Stomach (tissue), 4 donors: ENCODE measurements at regions not wholly inside any gene's neighbourhood (a gene's known extent, or its start where the extent isn't known, plus 50 kb on each side); places are given as distances from the start of the nearest gene placed in this dataset.

ENCODE experiments used
- EP300 ChIP-seq: sonication (generic); formaldehyde crosslinking; IDR thresholded peaks from one replicate; pipeline ENCODE4 v1.6.1; 2017; ENCODE audit warnings: antibody characterized with exemption
- POLR2A ChIP-seq, 4 donors: fragments of 450-650 bp; IDR thresholded peaks; one replicate each; pipeline ENCODE4 v1.6.1; 2016; ENCODE audit warnings: antibody characterized with exemption in 4 of 4, control low read depth in 2 of 4, mild to moderate bottlenecking in 1 of 4, moderate library complexity in 1 of 4
- POLR2AphosphoS5 ChIP-seq, 3 donors: sonication (generic); formaldehyde crosslinking; IDR thresholded peaks; one replicate each; pipeline ENCODE4 v1.6.1; 2016; ENCODE audit warnings: antibody characterized with exemption in 3 of 3
- TF ChIP-seq, protein P1 (sequence below), 7 experiments: fragments of 450-650 bp in 4 of 7; fragments of 200-600 bp in 3 of 7; sonication (generic) in 3 of 7; IDR thresholded peaks; one replicate each; pipeline ENCODE4 v1.5.1; 2016 to 2019; ENCODE audit warnings: antibody characterized with exemption in 7 of 7, control low read depth in 2 of 7, mild to moderate bottlenecking in 1 of 7

- TF ChIP-seq, protein P1, sequence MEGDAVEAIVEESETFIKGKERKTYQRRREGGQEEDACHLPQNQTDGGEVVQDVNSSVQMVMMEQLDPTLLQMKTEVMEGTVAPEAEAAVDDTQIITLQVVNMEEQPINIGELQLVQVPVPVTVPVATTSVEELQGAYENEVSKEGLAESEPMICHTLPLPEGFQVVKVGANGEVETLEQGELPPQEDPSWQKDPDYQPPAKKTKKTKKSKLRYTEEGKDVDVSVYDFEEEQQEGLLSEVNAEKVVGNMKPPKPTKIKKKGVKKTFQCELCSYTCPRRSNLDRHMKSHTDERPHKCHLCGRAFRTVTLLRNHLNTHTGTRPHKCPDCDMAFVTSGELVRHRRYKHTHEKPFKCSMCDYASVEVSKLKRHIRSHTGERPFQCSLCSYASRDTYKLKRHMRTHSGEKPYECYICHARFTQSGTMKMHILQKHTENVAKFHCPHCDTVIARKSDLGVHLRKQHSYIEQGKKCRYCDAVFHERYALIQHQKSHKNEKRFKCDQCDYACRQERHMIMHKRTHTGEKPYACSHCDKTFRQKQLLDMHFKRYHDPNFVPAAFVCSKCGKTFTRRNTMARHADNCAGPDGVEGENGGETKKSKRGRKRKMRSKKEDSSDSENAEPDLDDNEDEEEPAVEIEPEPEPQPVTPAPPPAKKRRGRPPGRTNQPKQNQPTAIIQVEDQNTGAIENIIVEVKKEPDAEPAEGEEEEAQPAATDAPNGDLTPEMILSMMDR (IDR thresholded peaks at IDR 0.05) = no peak
- TF ChIP-seq POLR2AphosphoS5 (IDR thresholded peaks at IDR 0.05) (no peak), POLR2A (IDR thresholded peaks at IDR 0.05) (no peak), EP300 (no peak)
Measured at GRCh38 chr15:25067725-25068309, 113.0 kb downstream of the SNRPN start.
